ENCODE measurements at regions not wholly inside any gene's neighbourhood (a gene's known extent, or its start where the extent isn't known, plus 50 kb on each side); places are given as distances from the start of the nearest gene placed in this dataset.

DNA sequence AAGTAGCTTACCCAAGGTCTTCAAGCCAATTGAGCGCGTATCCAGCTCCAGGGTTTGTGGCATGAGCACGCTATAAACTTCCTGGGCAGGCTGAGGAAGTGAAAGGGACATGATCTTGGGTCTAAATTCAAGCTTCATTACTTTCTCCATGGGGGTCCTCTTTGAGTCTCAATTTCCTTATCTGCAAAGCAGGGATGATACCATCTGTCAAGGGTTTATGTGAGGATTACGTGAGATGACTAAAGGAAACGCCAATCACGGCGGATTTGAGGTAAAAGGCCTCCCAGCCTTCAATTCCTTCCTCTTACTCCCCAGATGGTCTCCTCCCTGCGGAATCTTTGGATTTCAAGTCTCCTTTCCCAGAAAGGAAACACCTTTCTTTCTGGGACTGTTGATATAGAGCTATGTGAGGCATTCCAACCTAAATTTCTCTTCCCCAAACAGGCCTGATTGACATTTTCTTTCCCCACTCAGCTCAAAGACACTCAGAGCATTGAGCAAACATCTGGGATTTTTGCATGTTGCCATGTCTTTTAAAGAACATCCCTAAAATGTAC, 474.4 kb downstream of the INSC start:
- TF ChIP-seq REST (IDR thresholded peaks at IDR 0.05; ENCODE audit: unreplicated experiment): no peak
- TF ChIP-seq, protein P1, sequence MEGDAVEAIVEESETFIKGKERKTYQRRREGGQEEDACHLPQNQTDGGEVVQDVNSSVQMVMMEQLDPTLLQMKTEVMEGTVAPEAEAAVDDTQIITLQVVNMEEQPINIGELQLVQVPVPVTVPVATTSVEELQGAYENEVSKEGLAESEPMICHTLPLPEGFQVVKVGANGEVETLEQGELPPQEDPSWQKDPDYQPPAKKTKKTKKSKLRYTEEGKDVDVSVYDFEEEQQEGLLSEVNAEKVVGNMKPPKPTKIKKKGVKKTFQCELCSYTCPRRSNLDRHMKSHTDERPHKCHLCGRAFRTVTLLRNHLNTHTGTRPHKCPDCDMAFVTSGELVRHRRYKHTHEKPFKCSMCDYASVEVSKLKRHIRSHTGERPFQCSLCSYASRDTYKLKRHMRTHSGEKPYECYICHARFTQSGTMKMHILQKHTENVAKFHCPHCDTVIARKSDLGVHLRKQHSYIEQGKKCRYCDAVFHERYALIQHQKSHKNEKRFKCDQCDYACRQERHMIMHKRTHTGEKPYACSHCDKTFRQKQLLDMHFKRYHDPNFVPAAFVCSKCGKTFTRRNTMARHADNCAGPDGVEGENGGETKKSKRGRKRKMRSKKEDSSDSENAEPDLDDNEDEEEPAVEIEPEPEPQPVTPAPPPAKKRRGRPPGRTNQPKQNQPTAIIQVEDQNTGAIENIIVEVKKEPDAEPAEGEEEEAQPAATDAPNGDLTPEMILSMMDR (conservative IDR thresholded peaks at IDR 0.05; ENCODE audit: low read depth in 2 of 2): no peak
- no peak for TF ChIP-seq POLR2AphosphoS5 (IDR thresholded peaks at IDR 0.05; ENCODE audit: low read depth)
- TF ChIP-seq EZH2 (IDR thresholded peaks at IDR 0.05; ENCODE audit: low read depth, unreplicated experiment): no peak
- TF ChIP-seq JUNB (IDR thresholded peaks at IDR 0.05; ENCODE audit: unreplicated experiment): no peak
- no peak for TF ChIP-seq EZH2phosphoT487 (IDR thresholded peaks at IDR 0.05; ENCODE audit: unreplicated experiment)
- no peak for TF ChIP-seq NANOG (IDR thresholded peaks at IDR 0.05; ENCODE audit: borderline replicate concordance)
- no peak for TF ChIP-seq ZNF331 (CRISPR knock-in tag; IDR thresholded peaks at IDR 0.05; ENCODE audit: low read depth)
- TF ChIP-seq CREB1 (CRISPR knock-in tag; IDR thresholded peaks at IDR 0.05; ENCODE audit: low read depth): no peak
- TF ChIP-seq STAT1 (IDR thresholded peaks at IDR 0.05; ENCODE audit: unreplicated experiment): no peak
- TF ChIP-seq, protein P2, sequence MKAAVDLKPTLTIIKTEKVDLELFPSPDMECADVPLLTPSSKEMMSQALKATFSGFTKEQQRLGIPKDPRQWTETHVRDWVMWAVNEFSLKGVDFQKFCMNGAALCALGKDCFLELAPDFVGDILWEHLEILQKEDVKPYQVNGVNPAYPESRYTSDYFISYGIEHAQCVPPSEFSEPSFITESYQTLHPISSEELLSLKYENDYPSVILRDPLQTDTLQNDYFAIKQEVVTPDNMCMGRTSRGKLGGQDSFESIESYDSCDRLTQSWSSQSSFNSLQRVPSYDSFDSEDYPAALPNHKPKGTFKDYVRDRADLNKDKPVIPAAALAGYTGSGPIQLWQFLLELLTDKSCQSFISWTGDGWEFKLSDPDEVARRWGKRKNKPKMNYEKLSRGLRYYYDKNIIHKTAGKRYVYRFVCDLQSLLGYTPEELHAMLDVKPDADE (IDR thresholded peaks at IDR 0.05): no peak
